ENCODE measurements at regions not wholly inside any gene's neighbourhood (a gene's known extent, or its start where the extent isn't known, plus 50 kb on each side); places are given as distances from the start of the nearest gene placed in this dataset.
A peak's percentile ranks its signal among the peaks of the same experiment; 100 is the strongest.

DNA sequence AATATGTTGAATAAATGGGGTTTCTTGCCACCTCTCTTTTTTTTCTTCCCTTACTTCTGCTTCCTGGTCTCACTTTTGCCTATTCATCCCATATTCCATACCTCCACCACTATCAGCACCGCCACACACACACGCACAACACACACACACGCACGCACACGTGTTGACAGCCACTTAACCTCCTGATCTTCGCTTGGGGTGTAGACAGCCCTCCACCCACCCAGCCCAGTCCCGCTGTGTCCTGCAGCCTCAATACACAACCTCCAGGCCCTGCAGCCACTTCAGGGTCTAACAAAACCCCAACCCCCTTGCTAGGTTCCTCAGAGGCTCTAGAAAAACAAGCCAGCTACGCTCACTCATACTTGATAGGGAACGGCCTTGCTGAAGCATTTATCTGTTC is 72.3 kb downstream of the LINC00237 start:
- no peak for DNase-seq (ENCODE audit: low read depth, low spot score)

DNA sequence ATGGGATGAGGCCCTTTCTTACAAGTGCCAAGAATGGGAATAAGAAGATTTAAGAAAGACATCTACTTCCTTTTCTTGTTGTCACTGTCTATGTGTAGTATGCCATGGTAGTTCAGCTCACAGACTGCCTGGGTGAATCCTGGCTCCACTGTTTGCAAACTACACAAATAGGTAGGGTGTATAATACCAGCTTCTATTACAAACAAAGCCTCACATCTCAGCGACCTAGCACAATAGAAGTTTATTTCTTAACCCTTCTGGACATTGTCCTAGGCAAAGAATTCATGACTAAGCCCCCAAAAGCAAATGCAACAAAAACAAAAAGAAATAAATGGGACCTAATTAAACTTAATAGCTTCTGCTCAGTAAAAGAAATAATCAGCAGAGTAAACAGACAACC is 74.5 kb downstream of the LINC00237 start:
- no peak for DNase-seq (ENCODE audit: low read depth, low spot score)

DNA sequence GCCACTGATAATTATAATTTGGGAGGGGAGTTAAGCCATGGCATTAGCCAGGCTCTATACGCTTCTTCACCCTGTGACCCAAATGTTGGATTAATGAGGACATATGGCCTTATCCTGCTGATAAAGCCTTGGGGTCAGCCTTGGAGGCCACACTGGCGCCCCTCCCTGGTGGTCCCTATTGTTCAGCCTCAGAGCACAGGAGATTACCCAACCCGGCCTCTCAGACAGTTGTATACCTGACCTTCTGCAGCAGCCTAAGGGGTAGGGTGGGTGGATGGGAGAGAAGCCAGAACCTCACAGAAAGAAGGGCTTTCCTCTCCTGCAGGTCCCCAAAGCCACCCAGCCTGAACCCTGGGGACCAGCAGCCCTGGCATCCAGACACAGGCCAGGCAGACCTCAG is 76.8 kb downstream of the LINC00237 start:
- DNase-seq (ENCODE audit: low read depth, low spot score): no peak

DNA sequence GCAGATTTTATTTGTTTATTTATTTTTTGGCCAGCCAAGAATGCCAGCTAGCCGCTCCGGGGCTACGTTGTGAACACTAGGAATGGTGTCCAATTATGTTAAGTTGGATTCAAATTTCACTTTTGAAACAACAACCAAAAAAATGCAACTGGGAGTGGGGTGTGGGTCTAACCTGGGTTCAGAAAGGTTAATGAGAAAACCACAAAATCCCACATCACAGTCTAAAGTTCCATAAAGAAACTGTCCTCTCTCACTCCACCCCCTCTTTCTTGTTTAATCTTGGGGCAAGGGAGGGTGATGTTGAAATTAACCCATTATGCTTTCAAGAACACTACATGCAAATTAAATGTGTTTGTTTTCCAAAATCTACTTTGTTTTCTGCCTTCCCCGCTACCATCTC is 77.2 kb downstream of the LINC00237 start:
- DNase-seq (ENCODE audit: low read depth, low spot score): no peak

DNA sequence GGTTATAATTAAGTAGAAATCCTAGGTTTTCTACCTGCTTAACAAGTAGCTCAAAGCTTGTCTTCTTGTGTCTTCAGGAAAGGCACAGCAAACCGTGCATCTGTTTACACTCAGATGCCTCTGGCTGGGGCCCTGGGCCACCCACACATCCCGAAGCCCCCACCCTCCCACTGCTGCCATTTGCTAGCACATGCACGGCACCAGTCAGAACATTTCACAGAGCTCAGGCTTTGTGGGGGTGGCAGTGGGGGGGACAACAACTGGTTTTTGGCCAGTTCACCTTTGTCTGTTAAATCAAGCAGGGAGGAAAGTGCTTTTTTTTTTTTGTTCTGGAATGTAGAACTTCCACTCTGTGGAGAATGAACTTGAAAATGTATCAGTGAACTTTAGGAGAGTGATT is 77.7 kb downstream of the LINC00237 start:
- DNase-seq (ENCODE audit: low read depth, low spot score): no peak

DNA sequence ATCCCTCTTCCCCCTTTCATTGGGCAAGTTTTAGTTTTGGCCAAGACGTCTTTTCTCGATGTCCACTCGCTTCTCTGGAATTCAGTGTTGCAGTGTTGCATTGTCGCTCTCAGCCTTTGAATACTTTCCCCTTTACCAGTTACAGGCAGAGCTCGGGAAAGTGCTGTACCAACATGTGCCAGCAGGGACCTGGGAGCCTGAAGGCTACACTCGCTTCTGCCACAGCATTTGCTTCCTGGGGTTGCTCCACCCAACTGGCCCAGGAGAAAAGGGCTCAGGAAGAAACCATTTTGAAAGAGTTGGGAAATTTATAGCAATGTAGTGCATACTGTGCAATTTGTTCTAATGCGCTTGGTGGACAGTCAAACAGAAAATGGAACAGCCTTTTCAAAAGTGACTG is 78.6 kb downstream of the LINC00237 start:
- peak; percentile 39 for DNase-seq (ENCODE audit: low read depth, low spot score)

DNA sequence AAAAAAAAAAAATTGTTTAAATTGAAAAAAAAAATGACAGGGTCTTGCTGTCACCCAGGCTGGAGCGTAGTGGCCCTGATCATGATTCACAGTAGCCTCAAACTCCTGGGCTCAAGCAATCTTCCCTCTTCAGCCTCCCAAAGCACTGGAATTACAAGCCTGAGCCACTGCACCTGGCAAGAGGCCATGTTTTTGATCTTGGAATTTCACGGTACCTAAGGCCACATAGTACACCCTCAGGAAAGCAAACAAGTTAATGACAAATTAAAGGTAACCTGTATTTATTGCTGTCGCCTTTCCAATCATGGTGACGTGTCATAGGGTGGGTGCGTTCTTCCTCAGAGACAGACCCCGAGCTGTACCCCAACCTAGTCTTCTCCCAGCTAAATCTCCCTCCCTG is 79.2 kb downstream of the LINC00237 start:
- peak; percentile 12 for DNase-seq (ENCODE audit: low read depth, low spot score)

DNA sequence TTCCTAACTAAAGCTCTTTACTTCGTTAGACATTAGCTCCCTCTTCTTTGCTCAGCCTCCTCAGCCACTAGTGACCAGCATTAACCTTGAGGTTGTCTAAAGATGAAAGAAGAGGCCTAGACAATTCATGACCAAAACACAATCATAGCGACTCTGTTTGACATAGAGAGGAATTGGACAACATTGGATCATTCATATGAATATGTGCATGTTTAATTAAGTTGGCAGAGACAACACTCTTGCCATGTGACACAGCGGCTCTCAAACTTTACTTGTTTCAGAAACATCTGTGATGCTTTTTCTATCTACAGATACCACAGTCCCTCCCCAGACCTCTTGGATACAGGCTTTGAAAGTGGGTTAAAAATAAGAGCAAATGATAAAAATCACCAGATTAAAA is 81.7 kb downstream of the LINC00237 start:
- no peak for DNase-seq (ENCODE audit: low read depth, low spot score)

DNA sequence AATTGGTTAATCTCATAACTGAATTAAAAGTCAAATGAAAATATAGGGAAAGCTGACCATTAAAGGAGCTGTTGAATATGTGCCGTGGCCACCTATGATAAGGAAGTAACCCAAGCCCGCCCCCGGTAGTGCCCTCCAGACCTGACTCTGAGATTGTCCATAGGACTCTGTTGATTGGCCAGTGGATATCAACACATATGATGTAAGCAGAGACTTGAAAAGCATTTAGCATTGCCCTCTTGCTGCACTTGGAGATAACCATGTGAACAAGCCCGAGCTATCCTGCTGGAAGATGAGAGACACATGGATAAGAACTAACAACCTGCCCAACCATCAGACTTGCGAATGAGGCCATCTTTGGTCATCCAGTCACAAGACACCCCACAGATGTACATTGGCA is 83.2 kb downstream of the LINC00237 start:
- no peak for DNase-seq (ENCODE audit: low read depth, low spot score)

DNA sequence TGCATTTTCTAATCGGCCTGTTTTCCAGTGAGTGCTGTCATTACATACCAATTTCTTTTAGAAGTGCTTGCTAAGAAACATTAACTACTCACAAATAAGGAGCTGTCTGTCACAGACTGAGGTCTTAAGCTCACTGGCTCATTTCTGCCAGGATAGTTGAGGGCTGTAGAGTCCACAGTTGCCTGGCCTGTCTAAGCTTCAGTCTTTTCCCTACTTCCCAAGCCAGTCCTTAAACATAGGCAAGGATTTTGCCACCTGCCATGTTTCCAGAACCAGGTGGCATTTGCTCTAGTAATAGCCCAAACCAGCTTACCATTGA is 84.7 kb downstream of the LINC00237 start:
- no peak for DNase-seq (ENCODE audit: low read depth, low spot score)

DNA sequence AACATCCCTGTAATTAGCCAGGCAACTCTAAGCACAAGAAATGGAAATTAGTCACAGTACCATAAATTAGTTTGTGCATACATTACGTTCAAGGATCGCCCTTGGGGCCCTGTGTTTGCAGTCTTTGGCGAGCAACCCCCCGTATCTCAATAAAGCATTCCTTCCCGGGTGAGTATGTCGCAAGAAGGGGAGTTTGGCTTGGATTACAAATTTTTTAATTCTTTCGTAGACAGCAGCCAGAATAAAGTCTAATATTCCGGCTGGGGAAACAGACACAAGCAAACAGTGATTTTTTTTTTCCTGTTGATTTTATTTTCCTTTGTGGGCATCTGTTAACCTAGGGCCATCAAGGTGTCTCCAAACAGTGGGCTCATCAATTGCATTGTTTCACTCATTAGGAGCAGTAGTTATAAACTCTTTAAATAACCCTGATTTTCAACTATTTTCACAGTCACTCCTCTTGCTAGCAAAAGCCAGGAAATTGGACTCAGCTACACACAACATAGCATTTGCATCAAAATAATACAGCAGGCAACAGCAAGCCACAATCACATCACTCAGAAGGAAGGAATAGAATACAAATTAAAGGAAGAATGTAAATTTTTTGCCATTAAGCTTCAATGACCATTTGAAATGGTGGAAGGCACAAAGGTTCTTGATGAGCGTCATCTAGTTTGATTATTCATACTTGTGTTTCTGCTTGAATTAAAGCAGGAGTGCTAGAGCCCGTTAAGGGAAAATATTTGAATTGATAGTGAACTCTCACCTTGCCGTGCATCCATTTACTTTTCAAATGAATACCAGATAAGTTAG is 85.3 kb downstream of the LINC00237 start:
- peak; percentile 40 for DNase-seq (ENCODE audit: low read depth, low spot score)

DNA sequence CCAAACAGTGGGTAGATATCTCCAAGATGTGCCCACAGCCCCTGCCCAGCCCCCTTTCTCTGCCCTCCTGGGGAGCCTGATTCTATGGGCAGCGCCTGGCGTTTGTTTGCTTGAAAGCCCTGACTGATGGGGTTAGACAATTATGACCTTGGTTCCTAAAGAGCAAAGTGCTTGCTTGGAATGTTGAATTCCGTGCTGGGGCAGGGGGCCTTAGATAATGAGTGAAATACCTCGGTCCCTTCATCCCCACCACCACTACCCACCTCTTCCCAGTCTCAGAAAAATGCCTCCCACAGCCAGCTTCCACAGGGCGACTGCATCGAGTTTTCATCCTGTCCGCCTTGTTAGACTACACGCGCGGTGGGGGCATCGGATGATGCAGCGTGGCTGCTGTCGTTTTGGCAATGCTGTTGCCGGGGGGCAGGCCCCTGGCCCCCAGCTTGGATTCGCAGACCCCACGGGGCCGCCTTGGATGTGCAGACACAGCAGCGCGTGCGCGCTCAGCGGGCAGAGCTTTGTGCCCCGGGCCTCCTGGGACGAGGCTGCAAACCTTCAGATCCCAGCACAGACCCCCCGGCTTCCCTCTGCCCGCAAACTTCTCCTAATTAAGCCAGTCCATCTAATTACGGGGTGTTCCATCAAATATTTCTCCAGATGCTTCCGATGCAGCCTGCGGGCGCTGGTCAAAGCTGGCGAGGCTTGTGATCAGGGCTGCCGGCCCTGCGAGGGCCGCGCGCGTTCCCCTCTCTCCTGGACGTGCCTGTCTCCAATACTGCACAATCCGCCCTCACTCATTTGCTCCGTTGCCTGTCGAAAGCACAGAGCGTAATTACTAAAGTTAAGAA is 86.1 kb downstream of the LINC00237 start:
- DNase-seq (ENCODE audit: low read depth, low spot score): peak; percentile 45

DNA sequence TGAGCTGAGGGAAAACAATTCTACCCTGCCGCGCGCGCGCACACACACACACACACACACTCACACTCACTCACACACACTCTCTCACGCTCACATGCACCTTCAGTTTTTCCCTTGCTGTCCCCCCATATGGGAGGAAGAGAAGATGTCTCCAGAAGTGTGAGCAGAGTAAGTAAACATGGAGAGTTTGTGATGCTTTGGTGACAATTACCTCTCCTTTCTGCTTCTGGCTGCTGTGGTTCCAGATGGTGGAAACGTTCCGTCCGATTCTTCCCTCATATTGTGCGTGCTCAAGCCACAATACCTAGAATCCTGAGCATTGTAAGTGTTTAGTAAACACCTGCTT is 86.7 kb downstream of the LINC00237 start:
- DNase-seq (ENCODE audit: low read depth, low spot score): no peak

DNA sequence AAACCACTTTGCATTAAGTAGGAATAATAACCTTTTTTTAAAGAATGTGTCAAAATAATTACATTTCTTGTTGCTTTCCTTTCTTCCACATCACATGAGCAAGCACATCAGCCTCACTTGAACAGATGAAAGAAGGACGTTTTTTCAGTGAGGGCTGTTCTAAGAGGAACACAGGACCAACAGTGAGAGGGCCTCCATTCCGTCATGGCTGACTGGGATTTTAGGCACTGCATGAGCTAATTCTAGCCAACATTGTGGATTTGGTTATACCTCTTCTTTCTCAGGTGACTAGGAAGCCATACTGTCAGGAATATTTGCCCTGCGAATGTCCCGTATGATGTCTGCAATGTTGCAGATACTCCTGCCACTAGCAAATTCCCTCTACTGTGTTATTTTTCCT is 87.6 kb downstream of the LINC00237 start:
- no peak for DNase-seq (ENCODE audit: low read depth, low spot score)

DNA sequence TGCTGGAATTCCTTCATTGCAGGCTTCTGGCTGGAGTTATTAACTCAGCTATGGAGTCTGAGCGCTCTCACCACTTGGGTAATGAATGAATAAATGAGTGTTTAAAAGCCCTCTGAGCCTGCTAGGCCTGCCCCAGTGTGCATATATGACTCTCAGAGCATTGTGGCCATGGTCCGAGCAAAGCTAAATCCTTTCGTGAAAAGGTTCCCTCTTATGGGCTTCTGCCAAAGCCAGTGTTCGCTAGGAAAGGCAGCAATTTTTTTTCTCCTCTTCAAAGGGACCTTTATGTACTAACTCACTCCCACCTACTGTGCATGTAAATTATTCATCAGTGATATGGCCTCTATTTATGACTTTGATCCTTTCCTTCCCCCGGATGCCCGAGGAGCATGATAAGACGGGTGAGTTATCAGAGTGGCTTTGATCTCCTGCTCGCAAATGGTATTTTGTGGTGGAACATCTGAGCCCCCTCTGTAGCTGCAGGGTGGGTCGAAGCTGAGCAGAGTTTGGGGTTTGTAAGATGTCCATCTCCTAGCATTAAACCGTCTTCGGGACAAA is 88.6 kb downstream of the LINC00237 start:
- no peak for DNase-seq (ENCODE audit: low read depth, low spot score)

DNA sequence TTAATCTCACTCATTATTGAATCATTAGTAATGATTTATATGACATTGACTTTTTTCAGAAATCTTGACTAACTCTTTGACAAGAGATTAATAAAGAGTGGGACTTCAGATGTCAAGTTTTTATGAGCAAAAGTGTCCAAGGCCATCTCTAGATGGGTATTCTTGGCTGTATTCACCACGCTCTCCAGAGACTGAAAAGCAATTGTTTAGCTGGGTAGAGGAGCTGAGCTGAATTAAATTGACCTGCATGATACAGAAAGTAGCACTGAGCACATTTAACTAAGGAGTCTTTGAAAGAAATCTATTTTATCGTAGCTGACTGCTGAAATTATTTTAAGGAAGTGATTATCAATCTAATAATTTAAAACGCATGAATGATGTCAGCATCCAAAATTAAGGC is 89.4 kb downstream of the LINC00237 start:
- no peak for DNase-seq (ENCODE audit: low read depth, low spot score)

DNA sequence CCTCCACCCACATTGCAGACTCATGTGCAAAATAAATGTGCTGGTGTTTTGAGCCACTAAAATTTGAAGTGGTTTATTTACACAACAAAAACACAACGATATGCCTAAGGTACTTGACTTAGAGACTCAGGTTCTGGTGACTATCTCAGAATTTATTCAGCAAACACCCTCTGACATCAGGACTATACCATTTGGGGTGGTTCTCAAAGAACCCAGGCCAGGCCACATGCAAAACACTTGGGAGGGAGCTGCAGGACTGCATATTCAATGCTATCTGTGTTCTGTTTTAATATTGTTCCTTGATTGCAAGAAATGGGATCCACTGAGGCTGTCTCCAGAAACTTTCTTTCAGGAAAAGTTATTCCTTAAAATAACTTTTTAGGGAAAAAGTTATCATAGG is 91.6 kb downstream of the LINC00237 start:
- DNase-seq (ENCODE audit: low read depth, low spot score): no peak

DNA sequence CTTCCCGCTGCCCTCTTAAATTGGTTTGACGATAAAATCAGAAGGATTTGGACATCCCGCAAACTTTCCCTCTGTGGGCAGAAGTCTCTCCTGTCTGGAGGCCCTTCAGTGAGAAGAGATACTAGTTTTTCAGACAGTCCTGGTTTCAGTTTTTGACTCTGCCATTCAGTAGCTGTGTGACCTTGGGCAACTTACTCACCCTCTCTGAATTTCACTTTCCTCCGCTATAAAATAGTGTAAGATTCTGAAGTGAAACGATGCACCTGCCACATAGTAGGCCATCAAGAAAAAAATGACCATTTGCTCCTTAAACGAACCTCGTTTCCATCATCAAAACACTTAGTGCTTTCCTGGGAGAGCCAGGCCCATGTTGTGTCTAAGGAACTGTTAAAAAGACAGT is 97.2 kb downstream of the LINC00237 start:
- no peak for DNase-seq (ENCODE audit: low read depth, low spot score)

DNA sequence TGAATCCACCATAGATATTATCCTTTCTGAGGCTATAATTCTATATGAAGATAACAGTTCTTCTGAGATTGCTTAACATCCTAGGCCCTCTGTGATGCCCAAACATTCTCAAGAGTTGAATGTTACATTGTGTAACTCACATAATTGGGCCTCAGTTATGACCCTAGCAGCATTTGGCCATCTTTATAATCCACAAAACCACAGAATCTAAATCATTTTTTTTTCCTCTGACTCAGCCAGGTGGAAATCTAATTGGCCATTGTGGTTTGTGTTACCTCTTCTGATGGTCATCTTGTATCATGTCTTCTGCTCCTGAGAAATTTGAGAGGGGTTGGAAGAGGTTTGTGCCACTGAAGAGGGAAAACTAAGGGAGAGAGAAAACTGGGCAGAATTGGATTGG is 99.5 kb downstream of the LINC00237 start:
- no peak for DNase-seq (ENCODE audit: low read depth, low spot score)

DNA sequence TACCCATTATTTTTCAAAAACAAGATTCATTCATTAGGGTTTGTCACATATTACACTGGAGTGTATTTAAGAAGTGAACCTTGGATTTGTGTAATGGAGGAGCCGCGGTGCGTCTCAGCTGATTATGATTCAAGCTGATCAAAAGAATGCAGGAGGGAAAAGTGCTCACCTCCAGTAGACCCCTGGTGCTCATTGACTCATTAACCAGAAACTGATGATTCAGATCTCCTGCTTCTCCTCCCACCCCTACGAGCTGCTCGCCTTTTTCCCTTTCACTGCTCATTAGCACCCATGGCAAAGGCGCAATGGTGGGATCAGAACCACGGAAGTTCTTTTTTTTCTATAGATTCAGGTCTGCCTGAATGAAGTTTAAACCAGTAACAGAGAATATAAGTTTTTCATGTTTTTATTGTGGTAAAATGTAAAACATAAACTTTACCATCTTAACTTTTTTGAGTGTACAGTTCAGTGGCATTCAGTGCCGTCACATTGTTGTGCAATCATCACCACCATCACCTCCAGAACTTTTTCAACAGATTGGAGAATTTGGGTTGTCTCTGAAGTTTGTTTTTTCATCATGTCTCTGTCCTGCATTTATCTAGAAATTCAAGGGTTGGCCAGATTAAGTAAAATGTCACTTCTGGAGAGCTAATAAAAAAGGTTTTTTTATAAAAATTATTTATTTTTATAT is 101.6 kb downstream of the LINC00237 start:
- no peak for DNase-seq (ENCODE audit: low read depth, low spot score)

DNA sequence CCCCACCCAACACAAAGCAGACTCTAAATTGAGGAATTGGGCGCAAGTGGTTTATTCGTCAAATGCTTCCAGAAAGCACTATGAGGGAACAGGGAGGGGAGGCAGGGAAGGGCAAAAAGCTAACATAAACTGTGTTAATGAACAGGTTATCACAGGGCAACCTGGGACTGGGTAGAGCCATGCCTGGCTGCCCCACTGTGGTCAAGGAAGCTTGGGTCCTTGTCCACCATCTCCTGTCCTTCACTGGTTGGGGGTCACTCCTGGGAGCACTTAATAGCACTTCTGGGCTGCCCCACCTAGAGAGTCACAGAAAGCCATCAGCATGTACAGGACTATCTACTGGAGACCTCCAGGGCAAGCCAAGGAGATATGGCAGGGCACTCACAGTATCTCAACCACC is 102.3 kb downstream of the LINC00237 start:
- DNase-seq (ENCODE audit: low read depth, low spot score): no peak

DNA sequence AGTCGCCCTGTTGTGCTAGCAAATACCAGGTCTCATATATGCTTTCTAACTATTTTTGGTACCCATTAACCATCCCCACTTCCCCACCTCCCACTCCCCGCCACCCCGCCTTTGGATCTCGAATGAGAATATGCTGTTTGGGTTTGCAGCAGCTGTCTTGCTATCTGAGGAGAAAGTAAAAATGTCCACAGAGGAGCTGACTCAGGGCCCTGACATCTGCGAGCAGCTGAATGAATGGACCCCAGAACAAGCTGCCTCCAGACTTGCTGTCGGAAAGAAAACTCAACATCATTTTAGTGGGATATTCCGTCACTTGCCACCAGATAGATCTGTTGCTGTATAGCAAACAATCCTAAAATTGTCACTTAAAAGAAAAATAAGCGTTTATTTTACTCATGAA is 103.7 kb downstream of the LINC00237 start:
- DNase-seq (ENCODE audit: low read depth, low spot score): no peak
